SK-N-SH (cell line): ENCODE measurements at regions not wholly inside any gene's neighbourhood (a gene's known extent, or its start where the extent isn't known, plus 50 kb on each side); places are given as distances from the start of the nearest gene placed in this dataset.

Source experiments
- CTCF ChIA-PET: fragments of 300-600, 350-600 bp; formaldehyde crosslinking; extraction: SDS; loops from one replicate; lab custom pipeline; 2021; lab: Yijun Ruan, JAX
- POLR2A ChIA-PET: fragments of 350-600 bp; sonication (Branson Sonifier 250); formaldehyde crosslinking; extraction: SDS; loops from one replicate; lab custom pipeline; 2020; ENCODE audit warnings: antibody characterized with exemption, inconsistent platforms; lab: Yijun Ruan, JAX
- DNase-seq: peaks from one replicate; pipeline ENCODE4 v3.0.0; 2012
- H2AFZ ChIP-seq: fragments of 200-600 bp; sonication (generic); 2 replicates; pipeline ENCODE4 v1.8.1; 2016; ENCODE audit warnings: antibody characterized with exemption, mild to moderate bottlenecking, low read depth
- H3F3A ChIP-seq: fragments of 200-600 bp; sonication (generic); replicated peaks from 2 replicates; pipeline ENCODE3; 2016; ENCODE audit warnings: antibody characterized with exemption, mild to moderate bottlenecking; ENCODE audit not compliant: insufficient read depth
- H3K27ac ChIP-seq, 2 experiments: fragments of 200-500 bp in 1 of 2; fragments of 200-600 bp in 1 of 2; sonication (Bioruptor generic) in 1 of 2; sonication (generic), shearing (Covaris generic) in 1 of 2; 2 replicates each; pipeline versions ENCODE4 v1.5.1 to v1.6.1; 2014 to 2016; ENCODE audit warnings: low read depth in 2 of 2, inconsistent platforms in 1 of 2, low read length in 1 of 2, mild to moderate bottlenecking in 1 of 2, mixed read lengths in 1 of 2
- H3K27me3 ChIP-seq: fragments of 200-600 bp; sonication (generic), shearing (Covaris generic); 2 replicates; pipeline ENCODE4 v1.6.1; 2016; ENCODE audit warnings: mixed run types; ENCODE audit not compliant: insufficient read depth
- H3K36me3 ChIP-seq, 2 experiments: fragments of 200-500 bp in 1 of 2; fragments of 200-600 bp in 1 of 2; sonication (Bioruptor generic) in 1 of 2; sonication (generic) in 1 of 2; replicated peaks in 1 of 2; 2 replicates each; pipeline versions ENCODE3 to v1.5.1; 2014 to 2016; ENCODE audit warnings: low read length in 1 of 2, mild to moderate bottlenecking in 1 of 2; ENCODE audit not compliant: insufficient read depth in 2 of 2, control insufficient read depth in 1 of 2
- H3K4me1 ChIP-seq, 2 experiments: fragments of 200-500 bp in 1 of 2; fragments of 200-600 bp in 1 of 2; sonication (Bioruptor generic) in 1 of 2; sonication (generic), shearing (Covaris generic) in 1 of 2; 2 replicates each; pipeline versions ENCODE4 v1.5.1 to v1.6.1; 2014 to 2016; ENCODE audit warnings: low read depth in 1 of 2, low read length in 1 of 2, mixed run types in 1 of 2; ENCODE audit not compliant: insufficient read depth in 2 of 2, control insufficient read depth in 1 of 2
- H3K4me2 ChIP-seq: fragments of 200-600 bp; sonication (generic), shearing (Covaris generic); 2 replicates; pipeline ENCODE4 v1.6.1; 2017; ENCODE audit warnings: mixed run types
- H3K4me3 ChIP-seq, 2 experiments: fragments of 200-500 bp in 1 of 2; fragments of 200-600 bp in 1 of 2; sonication (Bioruptor generic) in 1 of 2; sonication (generic), shearing (Covaris generic) in 1 of 2; 2 replicates each; pipeline versions ENCODE4 v1.5.1 to v1.8.1; 2014 to 2016; ENCODE audit warnings: low read depth in 2 of 2, inconsistent platforms in 1 of 2, low read length in 1 of 2, mild to moderate bottlenecking in 1 of 2, mixed read lengths in 1 of 2, moderate library complexity in 1 of 2
- H3K79me2 ChIP-seq: fragments of 200-600 bp; sonication (generic); 2 replicates; pipeline ENCODE4 v1.8.1; 2017; ENCODE audit warnings: mild to moderate bottlenecking; ENCODE audit not compliant: insufficient read depth
- H3K9ac ChIP-seq: fragments of 200-600 bp; sonication (generic); 2 replicates; pipeline ENCODE4 v1.6.1; 2017; ENCODE audit warnings: mixed run types
- H3K9me2 ChIP-seq: fragments of 200-600 bp; sonication (generic); 2 replicates; pipeline ENCODE4 v1.6.1; 2017; ENCODE audit warnings: mixed run types
- H3K9me3 ChIP-seq: fragments of 200-600 bp; sonication (generic); 2 replicates; pipeline ENCODE4 v1.6.1; 2017; ENCODE audit warnings: mixed run types, mild to moderate bottlenecking, moderate library complexity
- H4K20me1 ChIP-seq: fragments of 200-600 bp; sonication (generic); 2 replicates; pipeline ENCODE4 v1.6.1; 2017; ENCODE audit warnings: mild to moderate bottlenecking, mixed run types; ENCODE audit not compliant: insufficient read depth
- CHD2 ChIP-seq: fragments of 150-350 bp; IDR thresholded peaks from 2 replicates; pipeline ENCODE4 v1.6.1; 2018; ENCODE audit warnings: low read length; ENCODE audit not compliant: partially characterized antibody
- ELF1 ChIP-seq: IDR thresholded peaks from 2 replicates; pipeline ENCODE4 v1.4.0; 2012
- EP300 ChIP-seq, 2 experiments: IDR thresholded peaks; 2 replicates each; pipeline versions ENCODE4 v1.4.0 to v1.6.1; 2012; ENCODE audit warnings: borderline replicate concordance in 1 of 2, low read depth in 1 of 2, low read length in 1 of 2
- FOSL2 ChIP-seq: IDR thresholded peaks from 2 replicates; pipeline ENCODE4 v1.4.0; 2012; ENCODE audit warnings: low read depth, mild to moderate bottlenecking, moderate library complexity, borderline replicate concordance
- FOXJ3 ChIP-seq: sonication (generic); formaldehyde crosslinking; IDR thresholded peaks from 2 replicates; pipeline ENCODE4 v1.5.1; 2020; ENCODE audit warnings: mild to moderate bottlenecking, missing genetic modification reagents
- FOXM1 ChIP-seq: IDR thresholded peaks from 2 replicates; pipeline ENCODE4 v1.4.0; 2012; ENCODE audit warnings: low read depth, mild to moderate bottlenecking
- GABPA ChIP-seq: IDR thresholded peaks from 2 replicates; pipeline ENCODE4 v1.4.0; 2012; ENCODE audit warnings: low read depth, mild to moderate bottlenecking
- GATA2 ChIP-seq: sonication (generic); formaldehyde crosslinking; IDR thresholded peaks from 2 replicates; pipeline ENCODE4 v1.5.0; 2020; ENCODE audit warnings: mild to moderate bottlenecking, missing genetic modification reagents
- IRF3 ChIP-seq: fragments of 150-350 bp; IDR thresholded peaks from 2 replicates; pipeline ENCODE4 v1.6.1; 2016; ENCODE audit warnings: mild to moderate bottlenecking, low read depth, low read length
- MEF2A ChIP-seq: IDR thresholded peaks from 2 replicates; pipeline ENCODE4 v1.4.0; 2012; ENCODE audit warnings: low read depth, borderline replicate concordance
- MXI1 ChIP-seq: IDR thresholded peaks from 2 replicates; pipeline ENCODE4 v1.6.1; 2012; ENCODE audit warnings: mild to moderate bottlenecking, low read depth, low read length, improper control_type of control experiment
- NFIC ChIP-seq: IDR thresholded peaks from 2 replicates; pipeline ENCODE4 v1.4.0; 2012; ENCODE audit warnings: borderline replicate concordance
- NRF1 ChIP-seq: IDR thresholded peaks from 2 replicates; pipeline ENCODE4 v1.6.1; 2012; ENCODE audit warnings: low read depth, mild to moderate bottlenecking, low read length
- PBX3 ChIP-seq: IDR thresholded peaks from 2 replicates; pipeline ENCODE4; 2012
- POLR2AphosphoS5 ChIP-seq: IDR thresholded peaks from 2 replicates; pipeline ENCODE4 v1.6.1; 2012; ENCODE audit warnings: low read depth, low read length
- RCOR1 ChIP-seq: fragments of 150-350 bp; IDR thresholded peaks from 2 replicates; pipeline ENCODE4 v1.6.1; 2017; ENCODE audit warnings: antibody characterized with exemption, low read length
- RFX5 ChIP-seq: IDR thresholded peaks from 2 replicates; pipeline ENCODE4 v1.6.1; 2012; ENCODE audit warnings: mild to moderate bottlenecking, improper control_type of control experiment, low read length
- SIN3A ChIP-seq: IDR thresholded peaks from 2 replicates; pipeline ENCODE4 v1.6.1; 2012; ENCODE audit warnings: low read depth, mild to moderate bottlenecking, low read length, moderate library complexity, borderline replicate concordance
- SMC3 ChIP-seq: IDR thresholded peaks from 2 replicates; pipeline ENCODE4 v1.6.1; 2012; ENCODE audit warnings: low read depth, low read length, improper control_type of control experiment
- USF1 ChIP-seq: IDR thresholded peaks from 2 replicates; pipeline ENCODE4 v1.4.0; 2012; ENCODE audit warnings: low read depth, borderline replicate concordance
- USF2 ChIP-seq: fragments of 150-350 bp; IDR thresholded peaks from 2 replicates; pipeline ENCODE4 v1.6.1; 2017; ENCODE audit warnings: antibody characterized with exemption, low read length, low read depth, borderline replicate concordance
- WGBS: methylation state at CpG from one replicate; pipeline ENCODE4 v1.1.6; 2017; ENCODE audit warnings: low lambda C conversion rate; 5-methylcytosine and 5-hydroxymethylcytosine counted together

- Histone ChIP-seq H3F3A (no peaks in the 10 kb centered on the region), H3K27me3 (no peaks in the 10 kb centered on the region), H3K4me3 (no peak overlapping the region), H3K9ac (no peak overlapping the region), H3K4me1 (peaks cover 0 to 3% of the 10 kb centered on the region in 2 experiments; a peak in 1 of 4 replicates), H3K4me2 (no peak overlapping the region), H4K20me1 (no peaks in the 10 kb centered on the region), H3K9me3 (no peaks in the 10 kb centered on the region), H3K36me3 (no peaks in the 10 kb centered on the region), H3K27ac (no peak overlapping the region), H3K9me2 (no peaks in the 10 kb centered on the region), H2AFZ (no peak overlapping the region), H3K79me2 (no peaks in the 10 kb centered on the region)
- CTCF ChIA-PET, result interaction anchor here (0.8 to 1.4 kb wide), 2 partner anchors 76 to 300 kb away, joined by 3 read pairs; no protein-coding TSS in a partner anchor
- 53% methylated on average over 3 of the region's 3 CpGs for WGBS
- TF ChIP-seq POLR2AphosphoS5 (no peak), ELF1 (no peak), FOXM1 (no peak), GATA2 (CRISPR knock-in tag) (no peak), USF2 (no peak), RCOR1 (no peak), PBX3 (no peak), GABPA (no peak), SMC3 (no peak), IRF3 (no peak), CHD2 (no peak)
- POLR2A ChIA-PET, result no interaction called here
- no peak for DNase-seq
These were observed 394.7 kb upstream of the KLHL29 start for GRCh38 chr2:22990246-22990645.

- Histone ChIP-seq H3K9ac (no peak overlapping the region), H3F3A (no peaks in the 10 kb centered on the region), H2AFZ (no peak overlapping the region), H3K4me3 (no peak overlapping the region), H3K9me2 (no peaks in the 10 kb centered on the region), H3K36me3 (no peaks in the 10 kb centered on the region), H3K79me2 (no peaks in the 10 kb centered on the region), H3K4me2 (no peak overlapping the region), H3K27ac (no peak overlapping the region), H3K27me3 (no peaks in the 10 kb centered on the region), H4K20me1 (no peaks in the 10 kb centered on the region), H3K4me1 (peaks cover 0 to 10% of the 10 kb centered on the region in 2 experiments; a peak in 1 of 4 replicates), H3K9me3 (no peaks in the 10 kb centered on the region)
- DNase-seq, result no peak
- ChIA-PET POLR2A (no interaction called here), CTCF (no interaction called here)
- no peak for TF ChIP-seq USF1
- no peak for TF ChIP-seq POLR2AphosphoS5
- TF ChIP-seq MXI1, result no peak
- no peak for TF ChIP-seq RFX5
- no peak for TF ChIP-seq NRF1
- TF ChIP-seq NFIC, result no peak
- TF ChIP-seq MEF2A, result no peak
- no peak for TF ChIP-seq ELF1
- no peak for TF ChIP-seq SMC3
- no peak for TF ChIP-seq FOXJ3
- no peak for TF ChIP-seq CHD2
- TF ChIP-seq FOSL2, result no peak
- no peak for TF ChIP-seq SIN3A
- TF ChIP-seq EP300 (IDR thresholded peaks at IDR 0.05; ENCODE audit: borderline replicate concordance in 1 of 2, low read depth in 1 of 2, low read length in 1 of 2), result no peak
- no peak for TF ChIP-seq USF2
- whole genome bisulfite sequencing, result 24% methylated on average over 3 of the region's 3 CpGs
These were observed 393.1 kb upstream of the KLHL29 start for GRCh38 chr2:22991844-22992243.
